OCI-LY7 (cell line): ENCODE measurements at regions not wholly inside any gene's neighbourhood (a gene's known extent, or its start where the extent isn't known, plus 50 kb on each side); places are given as distances from the start of the nearest gene placed in this dataset.

Experiments
- BruUV-seq: library from RNA; stranded (reverse); fragments of 400-500 nt; replicated peaks from 2 replicates; lab custom pipeline; 2021; lab: Mats Ljungman, UMichigan
- CTCF ChIA-PET: fragments of 300-600 bp; sonication (Branson Sonifier 250); formaldehyde crosslinking; loops from one replicate; lab custom pipeline; 2022; ENCODE audit warnings: antibody characterized with exemption; ENCODE audit not compliant: unreplicated experiment; lab: Charles Lee
- POLR2A ChIA-PET: fragments of 300-600 bp; sonication (Branson Sonifier 250); formaldehyde crosslinking; loops from one replicate; lab custom pipeline; 2022; ENCODE audit warnings: antibody characterized with exemption; lab: Charles Lee
- DNase-seq: peaks from one replicate; pipeline ENCODE4 v3.0.0-alpha.2; 2015; ENCODE audit warnings: low spot score
- H2AFZ ChIP-seq: fragments of 200-600 bp; sonication (generic), shearing (Covaris generic); 2 replicates; pipeline ENCODE4 v1.6.1; 2014; ENCODE audit warnings: mild to moderate bottlenecking, antibody characterized with exemption, low read length, moderate library complexity
- H3K27ac ChIP-seq: fragments of 200-600 bp; sonication (generic); 2 replicates; pipeline ENCODE4 v1.5.1; 2014; ENCODE audit warnings: mixed run types, low read depth, mild to moderate bottlenecking, moderate library complexity, low read length, inconsistent platforms; ENCODE audit not compliant: poor library complexity, severe bottlenecking
- H3K36me3 ChIP-seq: fragments of 200-600 bp; sonication (generic); 2 replicates; pipeline ENCODE4 v1.6.1; 2014; ENCODE audit warnings: mild to moderate bottlenecking, antibody characterized with exemption, low read length, moderate library complexity, mixed read lengths; ENCODE audit not compliant: insufficient read depth
- H3K4me1 ChIP-seq: fragments of 200-600 bp; sonication (generic); 2 replicates; pipeline ENCODE4 v1.5.1; 2014; ENCODE audit warnings: mild to moderate bottlenecking, low read length; ENCODE audit not compliant: insufficient read depth, poor library complexity, severe bottlenecking
- H3K4me2 ChIP-seq: fragments of 200-600 bp; sonication (generic); 2 replicates; pipeline ENCODE4 v1.6.1; 2014; ENCODE audit warnings: mild to moderate bottlenecking, low read length
- H3K4me3 ChIP-seq: fragments of 200-600 bp; sonication (generic); 2 replicates; pipeline ENCODE4 v1.5.1; 2014; ENCODE audit warnings: mild to moderate bottlenecking, low read depth, low read length; ENCODE audit not compliant: poor library complexity, severe bottlenecking
- H3K79me2 ChIP-seq: fragments of 200-600 bp; sonication (generic); 2 replicates; pipeline ENCODE4 v1.6.1; 2016; ENCODE audit warnings: low read depth, mild to moderate bottlenecking, low read length, moderate library complexity, mixed read lengths; ENCODE audit not compliant: insufficient read depth
- H3K9me2 ChIP-seq: fragments of 200-600 bp; sonication (generic); 2 replicates; pipeline ENCODE4 v1.6.1; 2016; ENCODE audit warnings: mild to moderate bottlenecking, low read length, mixed read lengths; ENCODE audit not compliant: insufficient read depth
- H3K9me3 ChIP-seq: fragments of 200-600 bp; sonication (generic); 2 replicates; pipeline ENCODE4 v1.6.1; 2014; ENCODE audit warnings: mild to moderate bottlenecking, mixed run types, low read length, mixed read lengths
- H4K20me1 ChIP-seq: fragments of 200-600 bp; sonication (generic); 2 replicates; pipeline ENCODE4 v1.6.1; 2014; ENCODE audit warnings: mild to moderate bottlenecking, antibody characterized with exemption, low read length, moderate library complexity, mixed read lengths; ENCODE audit not compliant: insufficient read depth
- CTCF ChIP-seq: fragments of 200-600 bp; sonication (generic); conservative IDR thresholded peaks from 2 replicates; pipeline ENCODE4 v1.5.1; 2014; ENCODE audit warnings: mild to moderate bottlenecking, antibody characterized with exemption, low read length, moderate library complexity, mixed read lengths
- EZH2phosphoT487 ChIP-seq: fragments of 200-600 bp; sonication (generic); IDR thresholded peaks from 2 replicates; pipeline ENCODE4 v1.6.1; 2018; ENCODE audit warnings: low read depth, borderline replicate concordance, mild to moderate bottlenecking, mixed run types, antibody characterized with exemption, low read length, moderate library complexity, mixed read lengths
- intact Hi-C: fragments of 100-400 bp; cut with micrococcal nuclease; formaldehyde crosslinking; loops from one replicate; pipeline ENCODE4 v1.10.0; 2022; ENCODE audit not compliant: unreplicated experiment

DNA sequence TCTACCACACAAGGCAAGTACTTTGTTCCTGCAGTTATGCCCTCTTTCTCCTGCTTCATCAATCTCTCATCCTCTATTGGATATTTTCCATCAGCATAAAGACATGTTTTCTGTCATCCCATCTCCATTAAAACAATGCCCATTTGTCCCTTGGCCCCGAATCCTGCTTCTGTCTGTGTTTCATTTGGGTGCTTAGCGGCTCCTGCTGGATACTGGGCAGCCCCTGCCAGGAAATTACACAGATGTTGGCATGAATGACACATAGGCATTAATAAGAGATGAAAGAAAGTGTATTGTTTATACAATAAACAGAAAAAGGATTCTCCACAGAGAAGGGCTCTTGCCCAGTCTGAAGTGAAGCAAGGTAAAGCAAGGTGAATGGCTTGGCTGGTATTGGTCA, 765.3 kb downstream of the REEP3 start:
- Histone ChIP-seq H3K9me3 (no peaks in the 10 kb centered on the region), H3K4me2 (no peak overlapping the region), H3K4me1 (no peaks in the 10 kb centered on the region), H4K20me1 (no peaks in the 10 kb centered on the region), H2AFZ (no peak overlapping the region), H3K4me3 (no peak overlapping the region), H3K79me2 (no peaks in the 10 kb centered on the region), H3K27ac (no peak overlapping the region), H3K36me3 (no peaks in the 10 kb centered on the region), H3K9me2 (no peaks in the 10 kb centered on the region)
- BruUV-seq = no TSS peak
- TF ChIP-seq EZH2phosphoT487 (no peak), CTCF (no peak)
- intact Hi-C loops = no loop called here
- ChIA-PET POLR2A (no interaction called here), CTCF (no interaction called here)
- no peak for DNase-seq

- Histone ChIP-seq H3K4me3 (no peak overlapping the region), H3K4me2 (no peak overlapping the region), H3K9me3 (no peaks in the 10 kb centered on the region), H3K4me1 (no peaks in the 10 kb centered on the region), H3K79me2 (no peaks in the 10 kb centered on the region), H2AFZ (no peak overlapping the region), H4K20me1 (no peaks in the 10 kb centered on the region), H3K9me2 (no peaks in the 10 kb centered on the region), H3K27ac (no peak overlapping the region), H3K36me3 (no peaks in the 10 kb centered on the region)
- no TSS peak for BruUV-seq
- ChIA-PET CTCF (no interaction called here), POLR2A (no interaction called here)
- intact Hi-C loops = no loop called here
- no peak for DNase-seq
- TF ChIP-seq CTCF = no peak
- TF ChIP-seq EZH2phosphoT487 = no peak
Observed at GRCh38 chr10:64288404-64288803, 767.2 kb downstream of the REEP3 start.

- no peaks in the 10 kb centered on the region for H3K79me2 ChIP-seq
- POLR2A ChIA-PET = interaction anchor here (0.6 to 1.1 kb wide), 3 partner anchors 10 to 1092 kb away, joined by 3 to 6 read pairs (median 4); no protein-coding TSS in a partner anchor
- no peak for DNase-seq
- intact Hi-C loops = no loop called here
- H3K4me3 ChIP-seq = no peak overlapping the region
- CTCF ChIA-PET = no interaction called here
- H3K27ac ChIP-seq = no peak overlapping the region
- no peaks in the 10 kb centered on the region for H3K36me3 ChIP-seq
- no TSS peak for BruUV-seq
- H3K4me1 ChIP-seq = no peaks in the 10 kb centered on the region
- no peak overlapping the region for H3K4me2 ChIP-seq
- no peaks in the 10 kb centered on the region for H4K20me1 ChIP-seq
- no peaks in the 10 kb centered on the region for H3K9me3 ChIP-seq
- no peak for TF ChIP-seq EZH2phosphoT487
- no peak for TF ChIP-seq CTCF
- no peaks in the 10 kb centered on the region for H3K9me2 ChIP-seq
- no peak overlapping the region for H2AFZ ChIP-seq
Observed at GRCh38 chr10:64303566-64303965, 782.4 kb downstream of the REEP3 start.
